ENCODE measurements at regions not wholly inside any gene's neighbourhood (a gene's known extent, or its start where the extent isn't known, plus 50 kb on each side); places are given as distances from the start of the nearest gene placed in this dataset.

- Histone ChIP-seq H3K9me3 (no peaks in the 10 kb centered on the region), H3F3A (replicated peaks; ENCODE audit: insufficient read depth) (peaks cover 9% of the 10 kb centered on the region), H3K4me3 (ENCODE audit: low read depth in 2 of 2, low read length in 1 of 2) (no peak overlapping the region), H3K9ac (no peak overlapping the region), H3K4me1 (ENCODE audit: control insufficient read depth in 1 of 2, insufficient read depth in 2 of 2, low read depth in 1 of 2, low read length in 1 of 2) (peaks cover 12 to 14% of the 10 kb centered on the region in 2 experiments), H2AFZ (ENCODE audit: low read depth) (no peak overlapping the region), H3K4me2 (no peak overlapping the region), H3K9me2 (no peaks in the 10 kb centered on the region), H3K36me3 (replicated peaks in 1 of 2; ENCODE audit: control insufficient read depth in 1 of 2, insufficient read depth in 2 of 2, low read length in 1 of 2) (no peaks in the 10 kb centered on the region), H4K20me1 (ENCODE audit: insufficient read depth) (no peaks in the 10 kb centered on the region), H3K27me3 (ENCODE audit: insufficient read depth) (no peaks in the 10 kb centered on the region), H3K27ac (ENCODE audit: low read depth in 2 of 2, low read length in 1 of 2) (no peak overlapping the region), H3K79me2 (ENCODE audit: insufficient read depth) (no peaks in the 10 kb centered on the region)
- TF ChIP-seq JUND (IDR thresholded peaks at IDR 0.05) (no peak), ZBTB33 (IDR thresholded peaks at IDR 0.05; ENCODE audit: borderline replicate concordance, low read depth) (no peak), MEF2A (IDR thresholded peaks at IDR 0.05; ENCODE audit: borderline replicate concordance, low read depth) (no peak), EP300 (IDR thresholded peaks at IDR 0.05; ENCODE audit: borderline replicate concordance in 1 of 2, low read depth in 1 of 2, low read length in 1 of 2) (no peak), MAX (IDR thresholded peaks at IDR 0.05; ENCODE audit: low read depth) (no peak), IRF3 (IDR thresholded peaks at IDR 0.05; ENCODE audit: low read depth, low read length) (no peak), PBX3 (IDR thresholded peaks at IDR 0.05) (no peak), NFIC (IDR thresholded peaks at IDR 0.05; ENCODE audit: borderline replicate concordance) (no peak), TCF12 (IDR thresholded peaks at IDR 0.05) (no peak), TAF1 (IDR thresholded peaks at IDR 0.05; ENCODE audit: borderline replicate concordance, low read depth, low read length) (no peak), GATA2 (CRISPR knock-in tag; IDR thresholded peaks at IDR 0.05) (no peak), SIN3A (IDR thresholded peaks at IDR 0.05; ENCODE audit: borderline replicate concordance, low read depth, low read length) (no peak), USF1 (IDR thresholded peaks at IDR 0.05; ENCODE audit: borderline replicate concordance, low read depth) (no peak), ELF1 (IDR thresholded peaks at IDR 0.05) (no peak), REST (IDR thresholded peaks at IDR 0.05; ENCODE audit: low read depth, low read length) (no peak), RXRA (IDR thresholded peaks at IDR 0.05; ENCODE audit: borderline replicate concordance, low read depth) (no peak), FOXM1 (IDR thresholded peaks at IDR 0.05; ENCODE audit: low read depth) (no peak), POLR2AphosphoS5 (IDR thresholded peaks at IDR 0.05; ENCODE audit: low read depth, low read length) (no peak), RFX5 (IDR thresholded peaks at IDR 0.05; ENCODE audit: low read length) (no peak), CHD2 (IDR thresholded peaks at IDR 0.05; ENCODE audit: low read length, partially characterized antibody) (no peak)
- DNase-seq = no peak
- POLR2A ChIA-PET = no interaction called here
- CTCF ChIA-PET = no interaction called here
- WGBS (ENCODE audit: low lambda C conversion rate) = 100% methylated on average over 2 of the region's 3 CpGs
Measured at GRCh38 chr10:31154996-31155395, 123.3 kb upstream of the ZNF438 start.
